ENCODE measurements at regions not wholly inside any gene's neighbourhood (a gene's known extent, or its start where the extent isn't known, plus 50 kb on each side); places are given as distances from the start of the nearest gene placed in this dataset.

GRCh38 chr2:5839550-5839949 lies 147.4 kb downstream of the SOX11 start:
- in situ Hi-C loops (cut with HindIII; ENCODE audit: low pct_unique_long_range_greater_than_20kb, low sequenced_read_pairs) (no loop called here), intact Hi-C loops (cut with micrococcal nuclease; ENCODE audit: unreplicated experiment) (no loop called here)
- TF ChIP-seq CTCF (IDR thresholded peaks at IDR 0.05) (no peak), TCF7L2 (IDR thresholded peaks at IDR 0.05; ENCODE audit: low read depth, low read length) (no peak), POLR2AphosphoS5 (IDR thresholded peaks at IDR 0.05; ENCODE audit: low read depth, low read length) (no peak), REST (IDR thresholded peaks at IDR 0.05; ENCODE audit: insufficient read depth in 1 of 2, low read depth in 2 of 2, low read length in 1 of 2) (no peak)
- ATAC-seq (no peak), DNase-seq (ENCODE audit: low read depth, low spot score) (no peak)
- Histone ChIP-seq H3K27me3 (ENCODE audit: control insufficient read depth, insufficient read depth, low read length) (no peaks in the 10 kb centered on the region), H3K36me3 (ENCODE audit: control insufficient read depth, insufficient read depth, low read length) (no peaks in the 10 kb centered on the region), H3K27ac (ENCODE audit: low read length) (no peak overlapping the region), H3K4me1 (ENCODE audit: control insufficient read depth, insufficient read depth, low read length) (no peaks in the 10 kb centered on the region), H3K4me3 (ENCODE audit: low read depth in 2 of 2, low read length in 2 of 2) (no peak overlapping the region), H3K9me3 (ENCODE audit: control insufficient read depth, insufficient read depth, low read depth, low read length) (no peaks in the 10 kb centered on the region)
- no TSS peak for BruUV-seq (replicated peaks)
- CTCF ChIA-PET, result no interaction called here
- POLR2A ChIA-PET, result no interaction called here

GRCh38 chr2:5841126-5841525 lies 148.9 kb downstream of the SOX11 start:
- Histone ChIP-seq H3K4me3 (ENCODE audit: low read depth in 2 of 2, low read length in 2 of 2) (no peak overlapping the region), H3K4me1 (ENCODE audit: control insufficient read depth, insufficient read depth, low read length) (no peaks in the 10 kb centered on the region), H3K27ac (ENCODE audit: low read length) (no peak overlapping the region), H3K27me3 (ENCODE audit: control insufficient read depth, insufficient read depth, low read length) (no peaks in the 10 kb centered on the region), H3K36me3 (ENCODE audit: control insufficient read depth, insufficient read depth, low read length) (no peaks in the 10 kb centered on the region), H3K9me3 (ENCODE audit: control insufficient read depth, insufficient read depth, low read depth, low read length) (no peaks in the 10 kb centered on the region)
- intact Hi-C loops (cut with micrococcal nuclease; ENCODE audit: unreplicated experiment) (no loop called here), in situ Hi-C loops (cut with HindIII; ENCODE audit: low pct_unique_long_range_greater_than_20kb, low sequenced_read_pairs) (no loop called here)
- POLR2A ChIA-PET, result no interaction called here
- no peak for ATAC-seq
- no TSS peak for BruUV-seq (replicated peaks)
- TF ChIP-seq SIN3A (IDR thresholded peaks at IDR 0.05; ENCODE audit: borderline replicate concordance, insufficient read depth, low read depth, low read length), result no peak
- CTCF ChIA-PET, result no interaction called here
- DNase-seq (ENCODE audit: low read depth, low spot score), result no peak

DNA sequence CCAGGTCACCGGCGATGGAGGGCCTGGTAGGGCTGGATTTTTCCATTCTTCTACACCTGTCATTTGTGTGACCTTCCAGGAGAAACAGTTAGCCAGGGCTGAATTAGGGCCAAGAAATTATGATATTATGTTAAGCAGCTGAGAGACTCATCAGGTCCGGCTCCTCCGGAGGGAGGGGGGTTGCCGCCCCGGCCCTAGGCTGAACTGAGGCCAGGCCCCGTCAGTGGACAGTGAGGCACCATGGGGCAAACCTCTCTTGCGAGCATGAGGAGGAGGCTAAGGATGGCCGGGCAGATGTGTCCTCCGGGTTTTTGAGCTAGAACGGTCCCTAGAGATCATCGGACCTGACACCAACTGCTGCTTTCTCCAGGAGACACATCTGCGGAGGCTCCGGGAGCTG lies 150.1 kb downstream of the SOX11 start:
- no peak for TF ChIP-seq TCF7L2 (IDR thresholded peaks at IDR 0.05; ENCODE audit: low read depth, low read length)
- TF ChIP-seq CTCF (IDR thresholded peaks at IDR 0.05), result no peak
- TF ChIP-seq REST (IDR thresholded peaks at IDR 0.05; ENCODE audit: insufficient read depth in 1 of 2, low read depth in 2 of 2, low read length in 1 of 2), result no peak
- no peak for TF ChIP-seq POLR2AphosphoS5 (IDR thresholded peaks at IDR 0.05; ENCODE audit: low read depth, low read length)
- TF ChIP-seq SIN3A (IDR thresholded peaks at IDR 0.05; ENCODE audit: borderline replicate concordance, insufficient read depth, low read depth, low read length), result no peak
- no peaks in the 10 kb centered on the region for H3K27me3 ChIP-seq (ENCODE audit: control insufficient read depth, insufficient read depth, low read length)
- in situ Hi-C loops (cut with HindIII; ENCODE audit: low pct_unique_long_range_greater_than_20kb, low sequenced_read_pairs) (no loop called here), intact Hi-C loops (cut with micrococcal nuclease; ENCODE audit: unreplicated experiment) (no loop called here)
- no TSS peak for BruUV-seq (replicated peaks)
- H3K4me3 ChIP-seq (ENCODE audit: low read depth in 2 of 2, low read length in 2 of 2), result no peak overlapping the region
- no peaks in the 10 kb centered on the region for H3K36me3 ChIP-seq (ENCODE audit: control insufficient read depth, insufficient read depth, low read length)
- H3K9me3 ChIP-seq (ENCODE audit: control insufficient read depth, insufficient read depth, low read depth, low read length), result no peaks in the 10 kb centered on the region
- DNase-seq (ENCODE audit: low read depth, low spot score) (no peak), ATAC-seq (no peak)
- ChIA-PET CTCF (no interaction called here), POLR2A (no interaction called here)
- H3K4me1 ChIP-seq (ENCODE audit: control insufficient read depth, insufficient read depth, low read length), result no peaks in the 10 kb centered on the region
- H3K27ac ChIP-seq (ENCODE audit: low read length), result no peak overlapping the region
